Endothelial cell of umbilical vein (primary cell): ENCODE measurements at regions not wholly inside any gene's neighbourhood (a gene's known extent, or its start where the extent isn't known, plus 50 kb on each side); places are given as distances from the start of the nearest gene placed in this dataset.

Source experiments
- BruUV-seq: library from RNA; stranded (reverse); fragments of 400-500 nt; replicated peaks from 2 replicates; lab custom pipeline; 2021; lab: Mats Ljungman, UMichigan
- CTCF ChIA-PET: fragments of 300-600, 350-600 bp; sonication (Branson Sonifier 250); formaldehyde crosslinking; loops from one replicate; lab custom pipeline; 2021; ENCODE audit warnings: antibody characterized with exemption, inconsistent platforms; lab: Charles Lee
- POLR2A ChIA-PET: fragments of 300-600, 350-600 bp; sonication (Branson Sonifier 250); formaldehyde crosslinking; loops from one replicate; lab custom pipeline; 2021; ENCODE audit warnings: antibody characterized with exemption, inconsistent platforms; lab: Charles Lee
- DNase-seq: peaks from one replicate; pipeline ENCODE4 v3.0.0-alpha.2; 2011; ENCODE audit warnings: low read depth, low spot score
- FAIRE-seq: peaks from 2 replicates; lab custom pipeline; 2011; peaks lifted over from hg19 to GRCh38; lab: Jason Lieb, UNC
- H2AFZ ChIP-seq: 2 replicates; pipeline ENCODE4 v1.6.0; 2012; ENCODE audit warnings: low read depth, low read length, control low read depth, inconsistent platforms
- H3K27ac ChIP-seq: 2 replicates; pipeline ENCODE4 v1.5.1; 2011; ENCODE audit warnings: low read depth, mild to moderate bottlenecking, control low read depth, low read length, moderate library complexity; ENCODE audit not compliant: insufficient read depth
- H3K27me3 ChIP-seq, 2 experiments: 2 replicates each; pipeline versions ENCODE4 v1.6.0 to v1.6.1; 2011; ENCODE audit warnings: low read length in 2 of 2, mixed read lengths in 1 of 2; ENCODE audit not compliant: control insufficient read depth in 2 of 2, insufficient read depth in 2 of 2
- H3K36me3 ChIP-seq, 2 experiments: 2 replicates in 1 of 2; 3 replicates in 1 of 2; pipeline ENCODE4 v1.5.1; 2011; ENCODE audit warnings: low read length in 2 of 2, mild to moderate bottlenecking in 1 of 2, moderate library complexity in 1 of 2; ENCODE audit not compliant: control insufficient read depth in 2 of 2, insufficient read depth in 2 of 2; ENCODE audit errors: extremely low read depth in 1 of 2
- H3K4me1 ChIP-seq: 3 replicates; pipeline ENCODE4 v1.5.1; 2011; ENCODE audit warnings: mild to moderate bottlenecking, low read length; ENCODE audit not compliant: control insufficient read depth, insufficient read depth; ENCODE audit errors: extremely low read depth
- H3K4me2 ChIP-seq: 2 replicates; pipeline ENCODE4 v1.6.1; 2011; ENCODE audit warnings: low read length, control low read depth, mixed read lengths; ENCODE audit not compliant: insufficient read depth
- H3K4me3 ChIP-seq, 3 experiments: fragments of 200-600 bp in 1 of 3; sonication (generic), shearing (Covaris generic) in 1 of 3; replicated peaks in 1 of 3; 2 replicates each; pipeline ENCODE4 v1.5.1; 2011 to 2016; ENCODE audit warnings: control low read depth in 3 of 3, low read length in 3 of 3, mild to moderate bottlenecking in 2 of 3, inconsistent platforms in 1 of 3, low read depth in 1 of 3, moderate library complexity in 1 of 3; ENCODE audit not compliant: insufficient read depth in 1 of 3
- H3K79me2 ChIP-seq: 2 replicates; pipeline ENCODE4 v1.6.0; 2012; ENCODE audit warnings: low read length, inconsistent platforms; ENCODE audit not compliant: control insufficient read depth, insufficient read depth
- H3K9ac ChIP-seq: replicated peaks from 2 replicates; pipeline ENCODE3; 2011; ENCODE audit warnings: low read length, control low read depth; ENCODE audit not compliant: insufficient read depth; ENCODE audit errors: extremely low read depth
- H3K9me1 ChIP-seq: replicated peaks from 3 replicates; pipeline ENCODE4 v1.6.0; 2011; ENCODE audit warnings: mild to moderate bottlenecking, low read length; ENCODE audit not compliant: control insufficient read depth, insufficient read depth; ENCODE audit errors: extremely low read depth
- H3K9me3 ChIP-seq: replicated peaks from 2 replicates; pipeline ENCODE4 v1.5.1; 2012; ENCODE audit warnings: low read length, inconsistent platforms; ENCODE audit not compliant: control insufficient read depth, insufficient read depth
- H4K20me1 ChIP-seq: replicated peaks from 2 replicates; pipeline ENCODE3; 2011; ENCODE audit warnings: mild to moderate bottlenecking, low read length; ENCODE audit not compliant: control insufficient read depth, insufficient read depth; ENCODE audit errors: extremely low read depth
- EZH2 ChIP-seq: IDR thresholded peaks from 2 replicates; pipeline ENCODE4 v1.6.1; 2012; ENCODE audit warnings: borderline replicate concordance, low read depth, mild to moderate bottlenecking, moderate library complexity, low read length, inconsistent platforms; ENCODE audit not compliant: severe bottlenecking
- FOS ChIP-seq: IDR thresholded peaks from 2 replicates; pipeline ENCODE4 v1.6.1; 2011; ENCODE audit warnings: mild to moderate bottlenecking, low read length, moderate library complexity, borderline replicate concordance; ENCODE audit not compliant: insufficient read depth
- GATA2 ChIP-seq: IDR thresholded peaks from 2 replicates; pipeline ENCODE4 v1.7.0; 2011; ENCODE audit warnings: low read depth, mild to moderate bottlenecking, moderate library complexity, mixed read lengths, low read length; ENCODE audit not compliant: insufficient read length, insufficient read depth
- JUN ChIP-seq: IDR thresholded peaks from 2 replicates; pipeline ENCODE4 v1.6.1; 2011; ENCODE audit warnings: borderline replicate concordance, low read depth; ENCODE audit not compliant: insufficient read length, insufficient read depth
- MYC ChIP-seq: IDR thresholded peaks from one replicate; pipeline ENCODE4 v1.6.1; 2011; ENCODE audit warnings: mild to moderate bottlenecking, low read depth, low read length
- POLR2A ChIP-seq: IDR thresholded peaks from 2 replicates; pipeline ENCODE4 v1.6.1; 2012; ENCODE audit warnings: low read depth, mild to moderate bottlenecking, control low read depth, low read length
- POLR2AphosphoS5 ChIP-seq: IDR thresholded peaks from 2 replicates; pipeline ENCODE4 v1.6.1; 2012; ENCODE audit warnings: low read depth, mild to moderate bottlenecking, control low read depth, low read length, moderate library complexity; ENCODE audit not compliant: insufficient read depth
- dilution Hi-C: fragments of 300-500 bp; cut with MboI; formaldehyde crosslinking; loops from one replicate; pipeline ENCODE4 v1.15.0; 2019; ENCODE audit warnings: low sequenced_read_pairs; ENCODE audit not compliant: extremely low pct_ligation_motif_present
- intact Hi-C: fragments of 100-400 bp; cut with micrococcal nuclease; formaldehyde crosslinking; loops from one replicate; pipeline ENCODE4 v1.10.0; 2022
- TF ChIP-seq, protein P1 (sequence below): IDR thresholded peaks from 2 replicates; pipeline ENCODE4 v1.6.1; 2011; ENCODE audit not compliant: insufficient read depth, insufficient read length
- TF ChIP-seq, protein P2 (sequence below), 2 donors: IDR thresholded peaks; 1 replicate in 1 of 2; 2 replicates in 1 of 2; pipeline ENCODE4 v1.5.1; 2011; ENCODE audit warnings: low read length in 2 of 2, mild to moderate bottlenecking in 2 of 2, moderate library complexity in 2 of 2, control low read depth in 1 of 2, inconsistent platforms in 1 of 2, low read depth in 1 of 2; ENCODE audit not compliant: insufficient read depth in 1 of 2; ENCODE audit errors: extremely low read depth in 1 of 2

- Histone ChIP-seq H3K9me3 (no peaks in the 10 kb centered on the region), H4K20me1 (no peaks in the 10 kb centered on the region), H3K4me3 (no peak overlapping the region), H3K4me1 (no peaks in the 10 kb centered on the region), H3K9ac (no peak overlapping the region), H3K79me2 (no peaks in the 10 kb centered on the region), H3K27me3 (no peaks in the 10 kb centered on the region), H3K27ac (no peak overlapping the region), H2AFZ (no peak overlapping the region), H3K4me2 (no peak overlapping the region), H3K36me3 (no peaks in the 10 kb centered on the region), H3K9me1 (no peaks in the 10 kb centered on the region)
- POLR2A ChIA-PET, result no interaction called here
- dilution Hi-C loops (no loop called here), intact Hi-C loops (no loop called here)
- CTCF ChIA-PET, result no interaction called here
- FAIRE-seq, result no peak
- no peak for TF ChIP-seq JUN
- TF ChIP-seq, protein P1, sequence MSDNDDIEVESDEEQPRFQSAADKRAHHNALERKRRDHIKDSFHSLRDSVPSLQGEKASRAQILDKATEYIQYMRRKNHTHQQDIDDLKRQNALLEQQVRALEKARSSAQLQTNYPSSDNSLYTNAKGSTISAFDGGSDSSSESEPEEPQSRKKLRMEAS, result no peak
- no peak for TF ChIP-seq MYC
- TF ChIP-seq, protein P2, sequence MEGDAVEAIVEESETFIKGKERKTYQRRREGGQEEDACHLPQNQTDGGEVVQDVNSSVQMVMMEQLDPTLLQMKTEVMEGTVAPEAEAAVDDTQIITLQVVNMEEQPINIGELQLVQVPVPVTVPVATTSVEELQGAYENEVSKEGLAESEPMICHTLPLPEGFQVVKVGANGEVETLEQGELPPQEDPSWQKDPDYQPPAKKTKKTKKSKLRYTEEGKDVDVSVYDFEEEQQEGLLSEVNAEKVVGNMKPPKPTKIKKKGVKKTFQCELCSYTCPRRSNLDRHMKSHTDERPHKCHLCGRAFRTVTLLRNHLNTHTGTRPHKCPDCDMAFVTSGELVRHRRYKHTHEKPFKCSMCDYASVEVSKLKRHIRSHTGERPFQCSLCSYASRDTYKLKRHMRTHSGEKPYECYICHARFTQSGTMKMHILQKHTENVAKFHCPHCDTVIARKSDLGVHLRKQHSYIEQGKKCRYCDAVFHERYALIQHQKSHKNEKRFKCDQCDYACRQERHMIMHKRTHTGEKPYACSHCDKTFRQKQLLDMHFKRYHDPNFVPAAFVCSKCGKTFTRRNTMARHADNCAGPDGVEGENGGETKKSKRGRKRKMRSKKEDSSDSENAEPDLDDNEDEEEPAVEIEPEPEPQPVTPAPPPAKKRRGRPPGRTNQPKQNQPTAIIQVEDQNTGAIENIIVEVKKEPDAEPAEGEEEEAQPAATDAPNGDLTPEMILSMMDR (IDR thresholded peaks at IDR 0.05; ENCODE audit: extremely low read depth in 1 of 2, insufficient read depth in 1 of 2, low read depth in 1 of 2, low read length in 2 of 2), result no peak
- TF ChIP-seq FOS, result no peak
- no TSS peak for BruUV-seq
- no peak for DNase-seq
These were observed 344.9 kb upstream of the TPM1 start for GRCh38 chr15:62697636-62698035.

DNA sequence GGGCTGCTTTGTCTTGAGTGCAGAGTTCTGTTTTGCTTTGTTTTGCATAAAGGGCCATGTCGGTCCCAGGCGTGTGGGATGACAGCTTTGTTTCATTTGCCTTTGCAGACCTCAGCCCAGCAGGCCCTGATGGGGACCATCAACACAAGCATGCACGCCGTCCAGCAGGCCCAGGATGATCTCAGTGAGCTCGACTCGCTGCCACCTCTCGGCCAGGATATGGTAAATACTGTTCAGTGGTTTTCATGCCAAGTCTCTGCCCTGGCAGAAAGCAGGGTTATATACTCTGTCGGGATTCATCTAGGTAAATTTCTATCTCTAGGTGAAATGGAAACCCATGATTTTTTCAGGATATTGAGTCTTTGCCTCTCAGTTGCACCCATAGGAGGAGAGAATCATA lies 343.9 kb upstream of the TPM1 start:
- H3K4me2 ChIP-seq, result no peak overlapping the region
- no peaks in the 10 kb centered on the region for H3K4me1 ChIP-seq
- CTCF ChIA-PET, result no interaction called here
- H3K9ac ChIP-seq, result no peak overlapping the region
- dilution Hi-C loops, result no loop called here
- DNase-seq (no peak), FAIRE-seq (no peak)
- no peaks in the 10 kb centered on the region for H4K20me1 ChIP-seq
- no peak overlapping the region for H3K4me3 ChIP-seq
- H3K79me2 ChIP-seq, result no peaks in the 10 kb centered on the region
- POLR2A ChIA-PET, result no interaction called here
- no peak overlapping the region for H2AFZ ChIP-seq
- TF ChIP-seq, protein P1, result no peak
- TF ChIP-seq GATA2 (no peak), EZH2 (no peak), FOS (no peak), POLR2A (no peak), JUN (no peak), MYC (no peak), POLR2AphosphoS5 (no peak)
- TF ChIP-seq, protein P2 (IDR thresholded peaks at IDR 0.05; ENCODE audit: extremely low read depth in 1 of 2, insufficient read depth in 1 of 2, low read depth in 1 of 2, low read length in 2 of 2), result no peak
- H3K9me3 ChIP-seq, result no peaks in the 10 kb centered on the region
- H3K9me1 ChIP-seq, result no peaks in the 10 kb centered on the region
- intact Hi-C loops, result no loop called here
- no peaks in the 10 kb centered on the region for H3K36me3 ChIP-seq
- BruUV-seq, result no TSS peak
- H3K27me3 ChIP-seq, result no peaks in the 10 kb centered on the region
- H3K27ac ChIP-seq, result no peak overlapping the region
